Mesendoderm (in vitro differentiated cells): ENCODE measurements at regions not wholly inside any gene's neighbourhood (a gene's known extent, or its start where the extent isn't known, plus 50 kb on each side); places are given as distances from the start of the nearest gene placed in this dataset.

Source experiments
- DNase-seq: peaks from one replicate; pipeline ENCODE4 v3.0.0; 2013
- H2AK5ac ChIP-seq: 2 replicates; pipeline ENCODE4 v1.6.1; 2013; ENCODE audit warnings: low read length, inconsistent platforms
- H2BK120ac ChIP-seq: 2 replicates; pipeline ENCODE4 v1.6.1; 2013; ENCODE audit warnings: low read depth, mild to moderate bottlenecking, low read length, moderate library complexity, mixed read lengths
- H2BK15ac ChIP-seq: replicated peaks from 2 replicates; pipeline ENCODE4 v1.6.1; 2013; ENCODE audit warnings: low read depth, mild to moderate bottlenecking, moderate library complexity
- H2BK5ac ChIP-seq: 2 replicates; pipeline ENCODE4 v1.6.1; 2013; ENCODE audit warnings: low read length, inconsistent platforms
- H3K18ac ChIP-seq: 2 replicates; pipeline ENCODE4 v1.6.1; 2013; ENCODE audit warnings: mild to moderate bottlenecking, low read length, mixed read lengths
- H3K23ac ChIP-seq: one replicate; pipeline ENCODE4 v1.6.1; 2013; ENCODE audit warnings: low read length
- H3K27ac ChIP-seq: 2 replicates; pipeline ENCODE4 v1.5.1; 2013; ENCODE audit warnings: low read depth, mild to moderate bottlenecking, inconsistent platforms, low read length, moderate library complexity
- H3K27me3 ChIP-seq: 2 replicates; pipeline ENCODE4 v1.6.1; 2013; ENCODE audit warnings: low read length, control low read depth, mild to moderate bottlenecking, inconsistent platforms; ENCODE audit not compliant: insufficient read depth, poor library complexity
- H3K36me3 ChIP-seq: 2 replicates; pipeline ENCODE4 v1.6.1; 2013; ENCODE audit warnings: low read length, inconsistent platforms; ENCODE audit not compliant: control insufficient read depth, insufficient read depth
- H3K4ac ChIP-seq: one replicate; pipeline ENCODE4 v1.6.1; 2013; ENCODE audit warnings: low read depth, mild to moderate bottlenecking, low read length, moderate library complexity
- H3K4me1 ChIP-seq: 2 replicates; pipeline ENCODE4 v1.6.1; 2013; ENCODE audit warnings: low read depth, low read length, inconsistent platforms; ENCODE audit not compliant: control insufficient read depth
- H3K4me2 ChIP-seq: 2 replicates; pipeline ENCODE4 v1.6.1; 2013; ENCODE audit warnings: low read length
- H3K4me3 ChIP-seq: 2 replicates; pipeline ENCODE4 v1.5.1; 2013; ENCODE audit warnings: mild to moderate bottlenecking, low read length
- H3K56ac ChIP-seq: one replicate; pipeline ENCODE4 v1.6.1; 2013; ENCODE audit warnings: low read length
- H3K79me1 ChIP-seq: 2 replicates; pipeline ENCODE4 v1.6.1; 2013; ENCODE audit warnings: low read length, inconsistent platforms
- H3K79me2 ChIP-seq: 2 replicates; pipeline ENCODE4 v1.6.1; 2013; ENCODE audit warnings: mild to moderate bottlenecking, low read length; ENCODE audit not compliant: control insufficient read depth, insufficient read depth
- H3K9ac ChIP-seq: 2 replicates; pipeline ENCODE4 v1.6.1; 2013; ENCODE audit warnings: low read length, inconsistent platforms
- H4K5ac ChIP-seq: one replicate; pipeline ENCODE4 v1.6.1; 2013; ENCODE audit warnings: low read length
- H4K8ac ChIP-seq: one replicate; pipeline ENCODE4 v1.6.1; 2013; ENCODE audit warnings: low read depth, mild to moderate bottlenecking, control low read depth, low read length, moderate library complexity
- WGBS: extraction: QIAGEN DNeasy Blood & Tissue Kit; methylation state at CpG from one replicate; pipeline ENCODE4 v1.1.7; 2013; ENCODE audit warnings: low lambda C conversion rate, missing lambda C conversion rate; ENCODE audit not compliant: insufficient coverage; ENCODE audit errors: extremely low coverage; 5-methylcytosine and 5-hydroxymethylcytosine counted together

GRCh38 chr11:93032580-93032979, 63.1 kb downstream of the MTNR1B start:
- Histone ChIP-seq H2BK5ac (no peak overlapping the region), H4K5ac (no peak overlapping the region), H2AK5ac (no peak overlapping the region), H3K4me1 (peaks cover 6% of the 10 kb centered on the region), H3K4me3 (no peak overlapping the region), H3K36me3 (no peaks in the 10 kb centered on the region), H3K79me1 (no peaks in the 10 kb centered on the region), H3K4ac (no peak overlapping the region), H3K79me2 (no peaks in the 10 kb centered on the region), H3K27me3 (no peaks in the 10 kb centered on the region), H3K23ac (no peak overlapping the region), H4K8ac (no peak overlapping the region), H3K56ac (no peak overlapping the region), H2BK120ac (no peak overlapping the region), H3K27ac (no peak overlapping the region), H2BK15ac (no peak overlapping the region), H3K18ac (no peak overlapping the region), H3K9ac (no peak overlapping the region), H3K4me2 (no peak overlapping the region)
- DNase-seq: no peak
- no CpG with 5 or more reads among the region's 2 CpGs for WGBS

GRCh38 chr11:93033093-93033492, 63.6 kb downstream of the MTNR1B start:
- H3K56ac ChIP-seq: no peak overlapping the region
- no peak overlapping the region for H4K8ac ChIP-seq
- no peak overlapping the region for H3K4ac ChIP-seq
- H2BK15ac ChIP-seq: no peak overlapping the region
- H3K4me3 ChIP-seq: no peak overlapping the region
- H2BK5ac ChIP-seq: no peak overlapping the region
- no peak overlapping the region for H3K9ac ChIP-seq
- H4K5ac ChIP-seq: no peak overlapping the region
- H3K79me1 ChIP-seq: no peaks in the 10 kb centered on the region
- DNase-seq: no peak
- no peak overlapping the region for H3K4me2 ChIP-seq
- H3K27me3 ChIP-seq: peaks cover 2% of the 10 kb centered on the region
- no peaks in the 10 kb centered on the region for H3K79me2 ChIP-seq
- no peak overlapping the region for H3K27ac ChIP-seq
- H2BK120ac ChIP-seq: no peak overlapping the region
- H2AK5ac ChIP-seq: no peak overlapping the region
- no peak overlapping the region for H3K23ac ChIP-seq
- no peak overlapping the region for H3K18ac ChIP-seq
- no peaks in the 10 kb centered on the region for H3K36me3 ChIP-seq
- WGBS: no CpG with 5 or more reads among the region's 1 CpG
- H3K4me1 ChIP-seq: peaks cover 6% of the 10 kb centered on the region

- Histone ChIP-seq H3K79me2 (no peaks in the 10 kb centered on the region), H3K36me3 (no peaks in the 10 kb centered on the region), H2BK120ac (no peak overlapping the region), H3K27ac (no peak overlapping the region), H3K79me1 (no peaks in the 10 kb centered on the region), H3K4me3 (no peak overlapping the region), H2BK5ac (no peak overlapping the region), H2AK5ac (no peak overlapping the region), H3K56ac (no peak overlapping the region), H3K18ac (no peak overlapping the region), H3K27me3 (peaks cover 2% of the 10 kb centered on the region), H3K23ac (no peak overlapping the region), H4K8ac (no peak overlapping the region), H3K4ac (no peak overlapping the region), H2BK15ac (no peak overlapping the region), H3K4me2 (no peak overlapping the region), H4K5ac (no peak overlapping the region), H3K4me1 (peaks cover 6% of the 10 kb centered on the region), H3K9ac (no peak overlapping the region)
- DNase-seq: no peak
- no CpG with 5 or more reads among the region's 3 CpGs for WGBS
Measured at GRCh38 chr11:93034031-93034722, 64.7 kb downstream of the MTNR1B start.

GRCh38 chr11:93034723-93035039, 65.2 kb downstream of the MTNR1B start:
- no peak overlapping the region for H3K4me2 ChIP-seq
- no peak overlapping the region for H2BK5ac ChIP-seq
- no peak overlapping the region for H3K4me3 ChIP-seq
- H3K9ac ChIP-seq: no peak overlapping the region
- WGBS: no CpG with 5 or more reads among the region's 1 CpG
- H2BK120ac ChIP-seq: no peak overlapping the region
- no peaks in the 10 kb centered on the region for H3K79me1 ChIP-seq
- no peak overlapping the region for H4K5ac ChIP-seq
- H3K79me2 ChIP-seq: no peaks in the 10 kb centered on the region
- no peak for DNase-seq
- H3K36me3 ChIP-seq: no peaks in the 10 kb centered on the region
- no peak overlapping the region for H2AK5ac ChIP-seq
- H4K8ac ChIP-seq: no peak overlapping the region
- H3K23ac ChIP-seq: no peak overlapping the region
- H3K27ac ChIP-seq: no peak overlapping the region
- H3K4ac ChIP-seq: no peak overlapping the region
- H3K56ac ChIP-seq: no peak overlapping the region
- H3K27me3 ChIP-seq: peaks cover 2% of the 10 kb centered on the region
- no peak overlapping the region for H3K18ac ChIP-seq
- peaks cover 6% of the 10 kb centered on the region for H3K4me1 ChIP-seq
- H2BK15ac ChIP-seq: no peak overlapping the region

- 100% methylated on average over 1 of the region's 2 CpGs for WGBS
- no peak overlapping the region for H3K56ac ChIP-seq
- no peaks in the 10 kb centered on the region for H3K4me1 ChIP-seq
- H3K27ac ChIP-seq: no peak overlapping the region
- no peak overlapping the region for H4K5ac ChIP-seq
- no peaks in the 10 kb centered on the region for H3K36me3 ChIP-seq
- no peak overlapping the region for H3K23ac ChIP-seq
- peaks cover 2% of the 10 kb centered on the region for H3K27me3 ChIP-seq
- H2BK5ac ChIP-seq: no peak overlapping the region
- H4K8ac ChIP-seq: no peak overlapping the region
- H2AK5ac ChIP-seq: no peak overlapping the region
- no peak overlapping the region for H3K4ac ChIP-seq
- H3K79me2 ChIP-seq: no peaks in the 10 kb centered on the region
- H2BK15ac ChIP-seq: no peak overlapping the region
- no peak overlapping the region for H3K18ac ChIP-seq
- no peak overlapping the region for H2BK120ac ChIP-seq
- H3K9ac ChIP-seq: no peak overlapping the region
- no peak for DNase-seq
- H3K4me2 ChIP-seq: no peak overlapping the region
- no peaks in the 10 kb centered on the region for H3K79me1 ChIP-seq
- H3K4me3 ChIP-seq: no peak overlapping the region
Measured at GRCh38 chr11:93038521-93038920, 69.1 kb downstream of the MTNR1B start.
